ENCODE measurements at regions not wholly inside any gene's neighbourhood (a gene's known extent, or its start where the extent isn't known, plus 50 kb on each side); places are given as distances from the start of the nearest gene placed in this dataset.

- H3K9me3 ChIP-seq: no peaks in the 10 kb centered on the region
- TF ChIP-seq CTCF (IDR thresholded peaks at IDR 0.05): no peak
- H3K4me3 ChIP-seq: no peak overlapping the region
- intact Hi-C loops (cut with DNase I): no loop called here
- H3K27ac ChIP-seq: no peak overlapping the region
- no peaks in the 10 kb centered on the region for H3K4me1 ChIP-seq
- H3K27me3 ChIP-seq (ENCODE audit: low read depth): no peaks in the 10 kb centered on the region
- H3K36me3 ChIP-seq: no peaks in the 10 kb centered on the region
- ATAC-seq: no peak
- no peak for DNase-seq
Observed at GRCh38 chr19:29450306-29450705, 75.5 kb upstream of the VSTM2B start.

GRCh38 chr19:29450812-29451211 is 75.0 kb upstream of the VSTM2B start:
- H3K4me3 ChIP-seq: no peak overlapping the region
- no peak overlapping the region for H3K27ac ChIP-seq
- no peak for DNase-seq
- intact Hi-C loops (cut with DNase I): no loop called here
- no peak for ATAC-seq
- no peaks in the 10 kb centered on the region for H3K4me1 ChIP-seq
- no peaks in the 10 kb centered on the region for H3K36me3 ChIP-seq
- no peak for TF ChIP-seq CTCF (IDR thresholded peaks at IDR 0.05)
- no peaks in the 10 kb centered on the region for H3K9me3 ChIP-seq
- H3K27me3 ChIP-seq (ENCODE audit: low read depth): peaks cover 4% of the 10 kb centered on the region

- intact Hi-C loops (cut with DNase I): no loop called here
- no peak for TF ChIP-seq CTCF (IDR thresholded peaks at IDR 0.05)
- ATAC-seq (no peak), DNase-seq (no peak)
- no peaks in the 10 kb centered on the region for H3K4me1 ChIP-seq
- H3K36me3 ChIP-seq: no peaks in the 10 kb centered on the region
- H3K9me3 ChIP-seq: peaks cover 5% of the 10 kb centered on the region
- H3K27me3 ChIP-seq (ENCODE audit: low read depth): peaks cover 4% of the 10 kb centered on the region
- no peak overlapping the region for H3K27ac ChIP-seq
- H3K4me3 ChIP-seq: no peak overlapping the region
Observed at GRCh38 chr19:29454109-29454508, 71.7 kb upstream of the VSTM2B start.

GRCh38 chr19:29457413-29457812 is 68.4 kb upstream of the VSTM2B start:
- no peak for TF ChIP-seq CTCF (IDR thresholded peaks at IDR 0.05)
- Histone ChIP-seq H3K4me1 (no peaks in the 10 kb centered on the region), H3K27me3 (ENCODE audit: low read depth) (peaks cover 4% of the 10 kb centered on the region), H3K4me3 (no peak overlapping the region), H3K36me3 (no peaks in the 10 kb centered on the region), H3K27ac (no peak overlapping the region), H3K9me3 (peaks cover 5% of the 10 kb centered on the region)
- ATAC-seq: no peak
- no peak for DNase-seq
- intact Hi-C loops (cut with DNase I): no loop called here

- no peak for ATAC-seq
- intact Hi-C loops (cut with DNase I): no loop called here
- no peaks in the 10 kb centered on the region for H3K4me1 ChIP-seq
- no peak overlapping the region for H3K27ac ChIP-seq
- H3K4me3 ChIP-seq: no peak overlapping the region
- H3K36me3 ChIP-seq: no peaks in the 10 kb centered on the region
- no peaks in the 10 kb centered on the region for H3K9me3 ChIP-seq
- no peaks in the 10 kb centered on the region for H3K27me3 ChIP-seq (ENCODE audit: low read depth)
- no peak for DNase-seq
- no peak for TF ChIP-seq CTCF (IDR thresholded peaks at IDR 0.05)
Observed at GRCh38 chr19:29467824-29468401, 57.9 kb upstream of the VSTM2B start.

GRCh38 chr19:29475469-29475868 is 50.3 kb upstream of the VSTM2B start:
- no peak overlapping the region for H3K4me3 ChIP-seq
- no peaks in the 10 kb centered on the region for H3K27me3 ChIP-seq (ENCODE audit: low read depth)
- H3K4me1 ChIP-seq: no peaks in the 10 kb centered on the region
- H3K36me3 ChIP-seq: no peaks in the 10 kb centered on the region
- no peak for ATAC-seq
- intact Hi-C loops (cut with DNase I): no loop called here
- no peak for DNase-seq
- no peak overlapping the region for H3K27ac ChIP-seq
- H3K9me3 ChIP-seq: no peaks in the 10 kb centered on the region
- no peak for TF ChIP-seq CTCF (IDR thresholded peaks at IDR 0.05)
